ENCODE measurements at regions not wholly inside any gene's neighbourhood (a gene's known extent, or its start where the extent isn't known, plus 50 kb on each side); places are given as distances from the start of the nearest gene placed in this dataset.

DNA sequence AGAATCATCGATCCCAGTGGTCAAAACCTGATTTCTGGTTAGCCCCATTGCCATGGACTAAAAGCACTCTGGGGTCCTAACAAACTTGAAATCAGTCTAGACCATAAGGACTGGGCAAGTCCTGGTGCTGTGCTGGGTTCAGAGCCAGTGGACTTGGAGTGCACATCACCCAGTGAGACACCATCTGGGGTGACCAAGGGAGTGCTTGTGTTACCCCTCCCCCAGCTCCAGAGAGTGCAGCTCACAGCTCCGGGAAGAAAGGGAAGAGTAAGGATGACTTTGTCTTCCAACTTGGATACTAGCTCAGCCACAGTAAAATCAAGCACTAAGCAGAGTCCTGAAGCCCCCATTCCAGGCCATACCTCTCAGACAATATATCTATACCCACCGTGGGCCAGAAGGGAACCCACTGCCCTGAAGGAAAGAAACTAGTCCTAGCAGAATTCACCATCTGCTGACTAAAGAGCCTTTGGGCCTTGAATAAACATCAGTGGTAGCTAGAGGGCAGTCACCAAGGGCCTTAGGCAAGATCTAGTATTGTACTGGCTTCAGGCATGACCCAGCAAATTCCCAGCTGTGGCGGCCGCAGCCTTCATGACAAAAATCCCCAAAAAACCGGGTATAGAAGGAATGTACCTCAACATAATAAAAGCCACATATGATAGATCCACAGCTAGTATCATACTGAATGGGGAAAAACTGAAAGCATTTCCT is 153.5 kb upstream of the OGFRL1 start:
- H3K27ac Mint-ChIP-seq (ENCODE audit: unreplicated experiment): no peak overlapping the region
- H3K36me3 Mint-ChIP-seq (ENCODE audit: unreplicated experiment): peaks cover 8% of the 10 kb centered on the region
- no peak for DNase-seq (ENCODE audit: extremely low spot score, unreplicated experiment)
- peaks cover 10% of the 10 kb centered on the region for H3K9me3 Mint-ChIP-seq (ENCODE audit: unreplicated experiment)
- peaks cover 12% of the 10 kb centered on the region for H3K4me1 Mint-ChIP-seq (ENCODE audit: unreplicated experiment)
- peaks cover 6% of the 10 kb centered on the region for H3K27me3 Mint-ChIP-seq (ENCODE audit: unreplicated experiment)
- no peak for TF ChIP-seq CTCF (IDR thresholded peaks at IDR 0.05)
- H3K4me3 Mint-ChIP-seq (ENCODE audit: unreplicated experiment): no peak overlapping the region

DNA sequence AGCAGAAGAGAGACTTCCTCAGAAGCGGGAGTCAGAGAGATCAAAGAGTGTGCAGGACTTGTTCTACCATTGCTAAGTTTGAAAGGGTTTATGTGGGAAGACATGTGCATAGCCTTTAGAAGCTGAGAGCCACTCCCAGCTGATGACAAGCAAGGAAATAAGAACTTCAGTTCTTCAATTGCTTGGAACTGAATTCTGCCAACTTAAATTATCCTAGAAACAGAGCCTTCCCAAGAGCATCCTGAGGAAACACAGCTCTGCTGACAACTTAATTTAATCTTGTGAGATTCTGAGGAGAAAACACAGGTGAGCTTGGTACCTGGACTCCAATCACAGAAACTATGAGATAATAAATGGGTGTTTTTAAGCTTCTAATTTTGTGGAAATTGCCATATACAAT is 150.6 kb upstream of the OGFRL1 start:
- Mint-ChIP-seq H3K4me1 (ENCODE audit: unreplicated experiment) (peaks cover 4% of the 10 kb centered on the region), H3K36me3 (ENCODE audit: unreplicated experiment) (peaks cover 8% of the 10 kb centered on the region), H3K4me3 (ENCODE audit: unreplicated experiment) (no peak overlapping the region), H3K9me3 (ENCODE audit: unreplicated experiment) (peaks cover 10% of the 10 kb centered on the region), H3K27me3 (ENCODE audit: unreplicated experiment) (peaks cover 6% of the 10 kb centered on the region), H3K27ac (ENCODE audit: unreplicated experiment) (no peak overlapping the region)
- DNase-seq (ENCODE audit: extremely low spot score, unreplicated experiment): no peak
- no peak for TF ChIP-seq CTCF (IDR thresholded peaks at IDR 0.05)

DNA sequence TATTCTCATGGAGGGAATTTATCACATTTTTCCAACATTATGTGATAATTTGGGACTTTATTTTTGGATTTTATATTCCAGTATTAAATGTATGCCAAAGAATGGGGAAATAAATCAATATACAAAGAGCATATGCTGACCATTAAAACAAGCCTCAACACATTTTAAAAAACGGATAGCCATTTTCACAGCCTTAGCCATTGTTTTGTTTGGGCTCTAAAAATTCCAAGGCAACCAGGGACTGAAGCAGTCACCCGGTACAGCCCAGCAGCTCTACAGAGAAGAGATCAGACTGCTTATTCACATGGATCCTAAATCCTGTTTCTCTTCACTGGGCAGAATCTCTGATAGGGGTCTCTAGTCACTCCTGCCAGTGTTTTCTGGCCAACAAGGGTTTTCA is 150.2 kb upstream of the OGFRL1 start:
- no peak for TF ChIP-seq CTCF (IDR thresholded peaks at IDR 0.05)
- H3K36me3 Mint-ChIP-seq (ENCODE audit: unreplicated experiment): peaks cover 8% of the 10 kb centered on the region
- H3K27me3 Mint-ChIP-seq (ENCODE audit: unreplicated experiment): peaks cover 6% of the 10 kb centered on the region
- H3K4me1 Mint-ChIP-seq (ENCODE audit: unreplicated experiment): peaks cover 4% of the 10 kb centered on the region
- H3K27ac Mint-ChIP-seq (ENCODE audit: unreplicated experiment): no peak overlapping the region
- no peak for DNase-seq (ENCODE audit: extremely low spot score, unreplicated experiment)
- H3K4me3 Mint-ChIP-seq (ENCODE audit: unreplicated experiment): no peak overlapping the region
- peaks cover 10% of the 10 kb centered on the region for H3K9me3 Mint-ChIP-seq (ENCODE audit: unreplicated experiment)

- no peak for DNase-seq (ENCODE audit: extremely low spot score, unreplicated experiment)
- Mint-ChIP-seq H3K9me3 (ENCODE audit: unreplicated experiment) (peaks cover 10% of the 10 kb centered on the region), H3K36me3 (ENCODE audit: unreplicated experiment) (peaks cover 8% of the 10 kb centered on the region), H3K4me3 (ENCODE audit: unreplicated experiment) (no peak overlapping the region), H3K27me3 (ENCODE audit: unreplicated experiment) (peaks cover 6% of the 10 kb centered on the region), H3K27ac (ENCODE audit: unreplicated experiment) (no peak overlapping the region), H3K4me1 (ENCODE audit: unreplicated experiment) (peaks cover 4% of the 10 kb centered on the region)
- TF ChIP-seq CTCF (IDR thresholded peaks at IDR 0.05): no peak
Observed at GRCh38 chr6:71139249-71139648, 149.4 kb upstream of the OGFRL1 start.

DNA sequence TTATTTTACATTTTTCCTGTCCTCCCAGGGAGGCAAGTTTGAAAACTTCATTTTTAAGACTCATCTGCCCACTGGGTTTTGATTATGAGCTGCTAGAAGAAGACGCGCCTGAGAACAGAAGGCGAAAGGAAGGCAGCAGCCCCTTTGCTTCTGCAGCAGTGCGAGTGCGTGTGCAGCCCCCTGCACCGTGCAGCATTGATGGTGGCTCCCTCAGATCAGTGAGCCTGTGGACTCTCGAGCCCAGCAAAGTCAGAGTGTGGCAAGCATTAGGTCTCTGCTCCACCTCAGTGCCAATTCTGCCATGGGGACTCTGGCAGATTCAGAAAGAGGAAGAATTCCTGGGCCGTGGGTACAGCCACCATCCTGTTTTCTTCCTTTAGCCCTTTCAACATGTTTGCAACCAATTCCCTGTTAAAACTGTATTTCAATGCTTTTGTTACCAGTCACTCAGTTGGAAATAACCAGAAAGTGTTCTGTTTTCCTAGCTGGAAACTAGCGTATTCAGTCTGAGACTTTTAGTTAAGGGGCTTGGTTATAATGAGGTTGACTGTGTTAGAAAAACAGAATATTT is 134.8 kb upstream of the OGFRL1 start:
- TF ChIP-seq CTCF (IDR thresholded peaks at IDR 0.05): no peak
- H3K27me3 Mint-ChIP-seq (ENCODE audit: unreplicated experiment): no peaks in the 10 kb centered on the region

More for the DNA sequence above, 134.8 kb upstream of the OGFRL1 start:
- no peak overlapping the region for H3K27ac Mint-ChIP-seq (ENCODE audit: unreplicated experiment)
- H3K4me3 Mint-ChIP-seq (ENCODE audit: unreplicated experiment): no peak overlapping the region
- H3K36me3 Mint-ChIP-seq (ENCODE audit: unreplicated experiment): no peaks in the 10 kb centered on the region
- no peaks in the 10 kb centered on the region for H3K4me1 Mint-ChIP-seq (ENCODE audit: unreplicated experiment)
- H3K9me3 Mint-ChIP-seq (ENCODE audit: unreplicated experiment): no peaks in the 10 kb centered on the region
- DNase-seq (ENCODE audit: extremely low spot score, unreplicated experiment): no peak

Measured in osteocyte (in vitro differentiated cells).